Subcutaneous abdominal adipose tissue (tissue), 5 donors: ENCODE measurements at regions not wholly inside any gene's neighbourhood (a gene's known extent, or its start where the extent isn't known, plus 50 kb on each side); places are given as distances from the start of the nearest gene placed in this dataset.

Experiments used
- H3K27ac ChIP-seq: one replicate; pipeline ENCODE4 v1.7.0; 2013; ENCODE audit warnings: low read depth, mild to moderate bottlenecking, inconsistent platforms, low read length, moderate library complexity
- H3K27me3 ChIP-seq, 5 donors: one replicate each; pipeline ENCODE4 v1.7.0; 2013; ENCODE audit warnings: low read length in 5 of 5, inconsistent platforms in 1 of 5; ENCODE audit not compliant: control insufficient read depth in 5 of 5, insufficient read depth in 4 of 5
- H3K36me3 ChIP-seq, 5 donors: one replicate each; pipeline ENCODE4 v1.7.0; 2013; ENCODE audit warnings: low read length in 5 of 5; ENCODE audit not compliant: control insufficient read depth in 5 of 5, insufficient read depth in 5 of 5
- H3K4me1 ChIP-seq, 5 donors: one replicate each; pipeline ENCODE4 v1.7.0; 2013; ENCODE audit warnings: low read length in 5 of 5, mild to moderate bottlenecking in 3 of 5, moderate library complexity in 1 of 5; ENCODE audit not compliant: control insufficient read depth in 5 of 5, insufficient read depth in 5 of 5
- H3K4me3 ChIP-seq, 5 donors: one replicate each; pipeline ENCODE4 v1.7.0; 2013; ENCODE audit warnings: low read length in 5 of 5, low read depth in 1 of 5
- H3K9ac ChIP-seq, 5 donors: one replicate each; pipeline ENCODE4 v1.7.0; 2013; ENCODE audit warnings: low read length in 5 of 5, mild to moderate bottlenecking in 4 of 5, moderate library complexity in 3 of 5
- H3K9me3 ChIP-seq, 5 donors: one replicate each; pipeline ENCODE4 v1.7.0; 2013; ENCODE audit warnings: low read length in 5 of 5; ENCODE audit not compliant: control insufficient read depth in 5 of 5
- donor health status: healthy.
- donor health status: healthy.
- donor health status: healthy.
- donor health status: healthy.
- donor health status: healthy.

DNA sequence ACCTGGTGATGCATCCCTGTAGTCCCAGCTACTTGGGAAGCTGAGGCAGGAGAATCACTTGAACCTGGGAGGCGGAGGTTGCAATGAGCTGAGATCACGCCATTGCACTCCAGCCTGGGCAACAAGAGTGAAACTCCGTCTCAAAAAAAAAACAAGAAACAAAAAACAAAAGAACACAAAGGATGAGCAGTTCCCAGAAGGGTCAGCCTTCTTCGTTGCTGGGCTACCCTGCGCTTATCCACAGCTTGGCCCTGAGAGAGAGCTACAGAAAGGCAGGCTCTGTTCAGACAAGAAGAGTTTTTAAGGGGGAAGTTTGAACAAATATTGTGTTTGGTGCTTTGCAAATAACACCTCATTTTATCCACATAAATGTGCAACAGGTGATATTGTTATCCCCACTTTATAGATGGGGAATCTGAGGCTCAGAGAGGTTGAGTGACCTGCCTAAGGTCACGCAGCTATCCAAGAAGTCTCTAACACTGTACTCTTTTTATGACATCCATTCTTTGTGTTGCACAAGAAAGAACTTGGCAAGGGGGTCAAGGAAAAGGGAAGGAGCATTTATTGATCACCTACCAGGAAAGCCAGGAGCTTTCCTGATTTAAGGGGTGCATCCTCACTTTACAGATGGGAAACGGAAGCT is 63.7 kb upstream of the NEURL1B start:
- H3K27me3 ChIP-seq = no peaks in the 10 kb centered on the region
- H3K27ac ChIP-seq = no peak overlapping the region
- no peaks in the 10 kb centered on the region for H3K36me3 ChIP-seq
- peaks cover 0 to 37% (median 0%) of the 10 kb centered on the region in 5 donors for H3K4me1 ChIP-seq
- no peaks in the 10 kb centered on the region for H3K9me3 ChIP-seq
- no peak overlapping the region for H3K4me3 ChIP-seq
- H3K9ac ChIP-seq = no peak overlapping the region

DNA sequence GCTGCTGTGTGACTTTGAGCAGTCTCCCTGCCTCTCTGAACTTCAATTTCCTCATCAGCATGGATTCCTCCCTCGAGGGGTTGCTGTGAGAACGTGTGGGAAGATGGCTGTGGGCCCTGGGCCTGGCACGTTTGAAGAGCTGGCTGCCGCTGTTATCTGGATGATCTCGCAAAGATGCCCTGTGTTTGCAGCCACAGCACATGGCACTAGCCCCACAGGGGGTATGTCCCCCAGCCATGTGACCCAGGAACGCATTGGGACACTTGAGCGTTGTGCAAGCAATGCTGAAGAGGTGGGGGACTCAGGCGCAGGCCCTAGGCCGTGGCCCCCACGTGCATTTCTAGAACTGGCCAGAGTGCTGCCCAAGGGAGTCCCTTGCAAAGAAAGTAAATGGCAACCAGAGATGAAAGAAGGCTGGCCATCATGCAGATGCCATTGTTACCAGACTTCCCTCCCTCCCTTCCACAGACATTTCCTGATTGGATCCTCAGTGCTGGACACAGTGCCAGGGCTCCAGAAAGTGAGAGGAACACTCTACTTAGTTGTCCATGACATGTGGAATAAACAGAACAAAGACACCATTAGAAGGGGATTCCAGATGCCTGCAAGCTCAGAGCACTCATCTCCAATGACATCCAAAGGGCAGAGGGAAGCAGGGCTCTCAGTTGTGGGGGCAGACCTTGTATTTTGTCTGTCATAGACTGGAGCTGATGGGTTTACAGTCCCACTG is 65.1 kb upstream of the NEURL1B start:
- H3K27ac ChIP-seq = no peak overlapping the region
- H3K27me3 ChIP-seq = no peaks in the 10 kb centered on the region
- no peak overlapping the region for H3K4me3 ChIP-seq
- H3K9ac ChIP-seq = no peak overlapping the region
- peaks cover 0 to 44% (median 0%) of the 10 kb centered on the region in 5 donors for H3K4me1 ChIP-seq
- no peaks in the 10 kb centered on the region for H3K9me3 ChIP-seq
- H3K36me3 ChIP-seq = no peaks in the 10 kb centered on the region

DNA sequence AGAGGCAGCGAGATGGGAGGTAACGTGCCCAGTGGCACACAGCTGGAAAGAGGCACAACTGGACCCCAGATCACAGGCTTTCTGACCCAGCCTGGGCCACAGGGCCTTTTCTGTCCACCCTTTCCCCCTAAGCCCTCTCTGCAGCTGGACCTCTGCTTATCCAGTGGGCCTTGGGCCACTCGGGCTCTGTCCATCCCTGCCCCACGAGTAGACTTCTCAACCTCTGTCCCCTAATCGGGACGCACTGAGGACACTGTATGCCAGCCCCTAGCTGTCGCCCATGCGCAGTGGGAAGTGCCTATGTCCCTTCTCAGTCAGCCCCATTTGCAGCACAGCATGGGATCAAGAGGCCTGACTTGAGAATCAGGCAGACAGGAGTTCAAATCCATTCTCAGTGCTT is 65.6 kb upstream of the NEURL1B start:
- no peaks in the 10 kb centered on the region for H3K36me3 ChIP-seq
- peaks cover 0 to 41% (median 0%) of the 10 kb centered on the region in 5 donors for H3K4me1 ChIP-seq
- no peaks in the 10 kb centered on the region for H3K9me3 ChIP-seq
- no peak overlapping the region for H3K27ac ChIP-seq
- H3K4me3 ChIP-seq = no peak overlapping the region
- H3K9ac ChIP-seq = no peak overlapping the region
- H3K27me3 ChIP-seq = no peaks in the 10 kb centered on the region

- Histone ChIP-seq H3K36me3 (no peaks in the 10 kb centered on the region), H3K9me3 (no peaks in the 10 kb centered on the region), H3K9ac (no peak overlapping the region), H3K4me3 (no peak overlapping the region), H3K27me3 (peaks cover 0 to 3% (median 0%) of the 10 kb centered on the region in 5 donors), H3K4me1 (peaks cover 0 to 35% (median 0%) of the 10 kb centered on the region in 5 donors), H3K27ac (no peak overlapping the region)
Observed at GRCh38 chr5:172574871-172575223, 66.2 kb upstream of the NEURL1B start.

DNA sequence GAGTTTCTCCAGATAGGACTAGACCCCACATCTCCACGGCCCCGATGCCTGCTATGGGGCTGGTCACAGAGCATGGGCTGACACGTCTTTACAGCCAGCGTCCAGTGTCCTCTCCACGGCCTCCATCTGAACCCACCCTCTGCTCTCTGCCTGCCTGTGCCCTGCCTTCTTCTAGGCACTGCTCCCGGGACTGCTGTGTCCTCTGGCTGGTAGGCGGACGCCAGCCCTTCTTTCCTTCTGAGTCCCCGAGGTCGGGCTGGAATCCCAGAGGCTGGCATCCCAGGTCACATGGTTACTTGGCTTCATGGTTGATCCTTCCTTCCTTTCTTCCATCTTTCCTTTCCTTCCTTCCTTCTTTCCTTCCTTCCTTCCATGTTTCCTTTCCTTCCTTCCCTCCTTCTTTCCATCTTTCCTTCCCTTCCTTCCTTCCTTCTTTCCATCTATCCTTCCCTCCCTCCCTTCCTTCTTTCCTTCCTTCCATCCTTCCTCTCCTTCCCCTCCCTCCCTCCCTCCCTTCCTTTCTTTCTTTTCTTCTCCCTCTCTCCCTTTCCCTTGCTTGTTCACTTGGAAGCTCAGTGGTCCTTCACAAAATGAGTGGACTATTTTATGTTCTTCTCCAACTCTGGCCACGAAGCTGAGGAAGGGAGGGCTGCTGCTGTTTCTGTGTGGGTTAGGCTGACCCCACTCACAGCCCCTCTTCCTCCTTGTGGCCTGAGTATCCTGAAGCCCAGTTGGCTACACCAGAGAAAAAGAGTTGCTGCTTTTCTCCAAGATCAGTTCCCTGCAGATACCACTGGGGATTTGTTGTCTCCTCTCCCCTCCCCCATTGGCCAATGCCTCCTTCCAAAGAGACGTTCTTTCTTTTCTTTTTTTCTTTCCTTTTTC is 66.8 kb upstream of the NEURL1B start:
- Histone ChIP-seq H3K4me3 (no peak overlapping the region), H3K27me3 (peaks cover 0 to 8% (median 0%) of the 10 kb centered on the region in 5 donors), H3K9me3 (no peaks in the 10 kb centered on the region), H3K9ac (no peak overlapping the region), H3K4me1 (peaks cover 0 to 35% (median 0%) of the 10 kb centered on the region in 5 donors), H3K27ac (no peak overlapping the region), H3K36me3 (no peaks in the 10 kb centered on the region)

GRCh38 chr5:172573120-172573882 is 67.8 kb upstream of the NEURL1B start:
- Histone ChIP-seq H3K9ac (no peak overlapping the region), H3K27me3 (peaks cover 0 to 8% (median 0%) of the 10 kb centered on the region in 5 donors), H3K36me3 (no peaks in the 10 kb centered on the region), H3K4me1 (peaks cover 0 to 35% (median 0%) of the 10 kb centered on the region in 5 donors), H3K4me3 (no peak overlapping the region), H3K9me3 (no peaks in the 10 kb centered on the region), H3K27ac (no peak overlapping the region)

DNA sequence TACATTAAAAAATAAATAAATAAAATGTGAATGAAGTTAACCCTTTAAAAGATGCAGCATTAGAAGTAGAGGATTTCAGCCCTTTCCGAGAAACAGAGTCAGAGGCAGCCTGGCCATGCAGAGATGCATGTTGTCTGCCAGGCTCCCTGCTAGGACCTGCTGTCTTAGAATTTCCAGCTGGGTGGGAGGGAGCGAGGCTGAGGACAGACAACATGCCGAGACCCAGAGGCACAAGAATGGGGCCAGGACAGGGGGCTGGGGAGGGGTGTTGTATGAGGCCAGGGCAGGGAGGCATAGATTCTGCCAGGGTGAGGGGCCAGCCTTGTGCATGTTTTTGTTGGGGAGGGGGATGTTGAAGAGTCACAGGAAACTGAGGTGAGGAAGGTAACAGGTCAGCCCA is 68.6 kb upstream of the NEURL1B start:
- Histone ChIP-seq H3K9me3 (no peaks in the 10 kb centered on the region), H3K36me3 (no peaks in the 10 kb centered on the region), H3K9ac (no peak overlapping the region), H3K4me1 (peaks cover 0 to 29% (median 0%) of the 10 kb centered on the region in 5 donors), H3K4me3 (no peak overlapping the region), H3K27ac (no peak overlapping the region), H3K27me3 (peaks cover 0 to 8% (median 0%) of the 10 kb centered on the region in 5 donors)

DNA sequence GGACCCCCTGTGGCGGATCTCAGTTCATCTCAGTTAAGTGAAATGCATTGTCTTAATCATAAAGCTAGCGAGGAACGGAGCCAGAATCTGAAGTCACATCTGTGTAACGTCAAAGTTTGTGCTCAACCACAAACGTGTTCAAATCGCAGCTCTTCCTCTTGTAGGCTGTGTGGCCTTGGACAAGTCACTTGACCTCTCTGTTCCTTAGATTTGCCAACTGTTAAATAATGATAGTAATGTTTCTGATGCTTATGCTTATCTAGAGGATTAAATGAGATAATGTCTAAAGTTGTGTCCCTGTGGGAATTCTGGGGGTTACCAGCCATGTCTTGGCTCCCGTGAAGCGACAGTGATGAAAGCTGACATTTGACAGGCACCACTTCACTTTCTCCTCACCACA is 69.2 kb upstream of the NEURL1B start:
- Histone ChIP-seq H3K4me1 (peaks cover 0 to 29% (median 0%) of the 10 kb centered on the region in 5 donors), H3K27me3 (peaks cover 0 to 8% (median 0%) of the 10 kb centered on the region in 5 donors), H3K4me3 (no peak overlapping the region), H3K9ac (no peak overlapping the region), H3K27ac (no peak overlapping the region), H3K36me3 (no peaks in the 10 kb centered on the region), H3K9me3 (no peaks in the 10 kb centered on the region)

- no peak overlapping the region for H3K9ac ChIP-seq
- H3K36me3 ChIP-seq = no peaks in the 10 kb centered on the region
- H3K4me1 ChIP-seq = peaks cover 0 to 27% (median 0%) of the 10 kb centered on the region in 5 donors
- no peak overlapping the region for H3K4me3 ChIP-seq
- H3K9me3 ChIP-seq = no peaks in the 10 kb centered on the region
- H3K27me3 ChIP-seq = peaks cover 0 to 8% (median 0%) of the 10 kb centered on the region in 5 donors
- H3K27ac ChIP-seq = no peak overlapping the region
Observed at GRCh38 chr5:172571413-172571812, 69.7 kb upstream of the NEURL1B start.
